OCI-LY7 (cell line): ENCODE measurements at regions not wholly inside any gene's neighbourhood (a gene's known extent, or its start where the extent isn't known, plus 50 kb on each side); places are given as distances from the start of the nearest gene placed in this dataset.

ENCODE experiments used
- BruUV-seq: library from RNA; stranded (reverse); fragments of 400-500 nt; replicated peaks from 2 replicates; lab custom pipeline; 2021; lab: Mats Ljungman, UMichigan
- CTCF ChIA-PET: fragments of 300-600 bp; sonication (Branson Sonifier 250); formaldehyde crosslinking; loops from one replicate; lab custom pipeline; 2022; ENCODE audit warnings: antibody characterized with exemption; ENCODE audit not compliant: unreplicated experiment; lab: Charles Lee
- POLR2A ChIA-PET: fragments of 300-600 bp; sonication (Branson Sonifier 250); formaldehyde crosslinking; loops from one replicate; lab custom pipeline; 2022; ENCODE audit warnings: antibody characterized with exemption; lab: Charles Lee
- DNase-seq: peaks from one replicate; pipeline ENCODE4 v3.0.0-alpha.2; 2015; ENCODE audit warnings: low spot score
- H2AFZ ChIP-seq: fragments of 200-600 bp; sonication (generic), shearing (Covaris generic); 2 replicates; pipeline ENCODE4 v1.6.1; 2014; ENCODE audit warnings: mild to moderate bottlenecking, antibody characterized with exemption, low read length, moderate library complexity
- H3K27ac ChIP-seq: fragments of 200-600 bp; sonication (generic); 2 replicates; pipeline ENCODE4 v1.5.1; 2014; ENCODE audit warnings: mixed run types, low read depth, mild to moderate bottlenecking, moderate library complexity, low read length, inconsistent platforms; ENCODE audit not compliant: poor library complexity, severe bottlenecking
- H3K36me3 ChIP-seq: fragments of 200-600 bp; sonication (generic); 2 replicates; pipeline ENCODE4 v1.6.1; 2014; ENCODE audit warnings: mild to moderate bottlenecking, antibody characterized with exemption, low read length, moderate library complexity, mixed read lengths; ENCODE audit not compliant: insufficient read depth
- H3K4me1 ChIP-seq: fragments of 200-600 bp; sonication (generic); 2 replicates; pipeline ENCODE4 v1.5.1; 2014; ENCODE audit warnings: mild to moderate bottlenecking, low read length; ENCODE audit not compliant: insufficient read depth, poor library complexity, severe bottlenecking
- H3K4me2 ChIP-seq: fragments of 200-600 bp; sonication (generic); 2 replicates; pipeline ENCODE4 v1.6.1; 2014; ENCODE audit warnings: mild to moderate bottlenecking, low read length
- H3K4me3 ChIP-seq: fragments of 200-600 bp; sonication (generic); 2 replicates; pipeline ENCODE4 v1.5.1; 2014; ENCODE audit warnings: mild to moderate bottlenecking, low read depth, low read length; ENCODE audit not compliant: poor library complexity, severe bottlenecking
- H3K79me2 ChIP-seq: fragments of 200-600 bp; sonication (generic); 2 replicates; pipeline ENCODE4 v1.6.1; 2016; ENCODE audit warnings: low read depth, mild to moderate bottlenecking, low read length, moderate library complexity, mixed read lengths; ENCODE audit not compliant: insufficient read depth
- H3K9me2 ChIP-seq: fragments of 200-600 bp; sonication (generic); 2 replicates; pipeline ENCODE4 v1.6.1; 2016; ENCODE audit warnings: mild to moderate bottlenecking, low read length, mixed read lengths; ENCODE audit not compliant: insufficient read depth
- H3K9me3 ChIP-seq: fragments of 200-600 bp; sonication (generic); 2 replicates; pipeline ENCODE4 v1.6.1; 2014; ENCODE audit warnings: mild to moderate bottlenecking, mixed run types, low read length, mixed read lengths
- H4K20me1 ChIP-seq: fragments of 200-600 bp; sonication (generic); 2 replicates; pipeline ENCODE4 v1.6.1; 2014; ENCODE audit warnings: mild to moderate bottlenecking, antibody characterized with exemption, low read length, moderate library complexity, mixed read lengths; ENCODE audit not compliant: insufficient read depth
- CTCF ChIP-seq: fragments of 200-600 bp; sonication (generic); conservative IDR thresholded peaks from 2 replicates; pipeline ENCODE4 v1.5.1; 2014; ENCODE audit warnings: mild to moderate bottlenecking, antibody characterized with exemption, low read length, moderate library complexity, mixed read lengths
- EZH2phosphoT487 ChIP-seq: fragments of 200-600 bp; sonication (generic); IDR thresholded peaks from 2 replicates; pipeline ENCODE4 v1.6.1; 2018; ENCODE audit warnings: low read depth, borderline replicate concordance, mild to moderate bottlenecking, mixed run types, antibody characterized with exemption, low read length, moderate library complexity, mixed read lengths
- intact Hi-C: fragments of 100-400 bp; cut with micrococcal nuclease; formaldehyde crosslinking; loops from one replicate; pipeline ENCODE4 v1.10.0; 2022; ENCODE audit not compliant: unreplicated experiment

DNA sequence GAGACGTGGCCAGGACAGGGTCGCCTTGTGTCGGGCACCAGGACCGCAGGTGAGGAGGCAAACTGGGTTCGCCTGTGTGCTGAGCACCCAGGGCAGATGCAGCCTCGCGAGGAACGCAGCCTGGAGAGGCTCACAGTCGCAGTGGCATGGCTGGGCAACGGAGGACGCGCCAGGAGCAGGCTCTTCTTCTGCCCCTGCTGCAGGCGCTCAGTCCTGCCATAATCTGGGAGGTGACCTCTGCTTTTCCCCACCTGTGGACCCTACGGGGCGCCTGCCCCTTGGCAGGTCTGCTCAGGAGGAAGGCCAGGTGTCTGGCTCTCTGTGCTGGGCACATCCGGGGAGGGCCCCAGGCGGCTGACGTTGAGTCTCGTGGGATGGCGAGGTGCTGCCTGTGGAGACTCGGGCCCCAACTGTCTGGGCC is 1136.2 kb downstream of the BRD1 start:
- no peak for DNase-seq
- Histone ChIP-seq H3K4me2 (no peak overlapping the region), H4K20me1 (no peaks in the 10 kb centered on the region), H3K36me3 (no peaks in the 10 kb centered on the region), H3K9me3 (no peaks in the 10 kb centered on the region), H3K4me3 (no peak overlapping the region), H3K9me2 (no peaks in the 10 kb centered on the region), H3K79me2 (no peaks in the 10 kb centered on the region), H3K27ac (no peak overlapping the region), H2AFZ (no peak overlapping the region), H3K4me1 (no peaks in the 10 kb centered on the region)
- BruUV-seq = no TSS peak
- intact Hi-C loops = no loop called here
- ChIA-PET POLR2A (no interaction called here), CTCF (no interaction called here)
- TF ChIP-seq EZH2phosphoT487 (no peak), CTCF (no peak)

- no peak for DNase-seq
- H2AFZ ChIP-seq = no peak overlapping the region
- TF ChIP-seq CTCF (no peak), EZH2phosphoT487 (no peak)
- no peak overlapping the region for H3K4me3 ChIP-seq
- H4K20me1 ChIP-seq = no peaks in the 10 kb centered on the region
- no peaks in the 10 kb centered on the region for H3K9me2 ChIP-seq
- no peaks in the 10 kb centered on the region for H3K4me1 ChIP-seq
- no peaks in the 10 kb centered on the region for H3K9me3 ChIP-seq
- no peak overlapping the region for H3K27ac ChIP-seq
- H3K36me3 ChIP-seq = no peaks in the 10 kb centered on the region
- H3K79me2 ChIP-seq = no peaks in the 10 kb centered on the region
- no peak overlapping the region for H3K4me2 ChIP-seq
- ChIA-PET POLR2A (interaction anchor here (0.6 kb wide), 1 partner anchor 12 kb away, joined by 3 read pairs; no protein-coding TSS in a partner anchor), CTCF (no interaction called here)
- BruUV-seq = no TSS peak
- intact Hi-C loops = no loop called here
These were observed 1136.9 kb downstream of the BRD1 start for GRCh38 chr22:48690583-48691317.

- Histone ChIP-seq H3K79me2 (no peaks in the 10 kb centered on the region), H3K9me3 (no peaks in the 10 kb centered on the region), H2AFZ (no peak overlapping the region), H3K9me2 (no peaks in the 10 kb centered on the region), H3K27ac (no peak overlapping the region), H4K20me1 (no peaks in the 10 kb centered on the region), H3K4me1 (no peaks in the 10 kb centered on the region), H3K36me3 (no peaks in the 10 kb centered on the region), H3K4me3 (no peak overlapping the region), H3K4me2 (no peak overlapping the region)
- no peak for TF ChIP-seq EZH2phosphoT487
- no peak for TF ChIP-seq CTCF
- DNase-seq = no peak
- POLR2A ChIA-PET = no interaction called here
- no TSS peak for BruUV-seq
- intact Hi-C loops = no loop called here
- CTCF ChIA-PET = no interaction called here
These were observed 1138.5 kb downstream of the BRD1 start for GRCh38 chr22:48689206-48689605.
